HL-60 (cell line): ENCODE measurements at regions not wholly inside any gene's neighbourhood (a gene's known extent, or its start where the extent isn't known, plus 50 kb on each side); places are given as distances from the start of the nearest gene placed in this dataset.

Source experiments
- DNase-seq, 2 experiments: peaks; one replicate each; pipeline ENCODE4 v3.0.0-alpha.2; 2010 to 2020; ENCODE audit warnings: low read depth in 1 of 2, low spot score in 1 of 2
- H3K27ac ChIP-seq: fragments of 250-450 bp; sonication (Bioruptor Pico); replicated peaks from 2 replicates; pipeline ENCODE4 v1.5.1; 2020; ENCODE audit warnings: mild to moderate bottlenecking, moderate library complexity
- H3K27me3 ChIP-seq: fragments of 250-450 bp; sonication (Bioruptor Pico); 2 replicates; pipeline ENCODE4 v1.5.1; 2021; ENCODE audit warnings: mild to moderate bottlenecking, moderate library complexity; ENCODE audit not compliant: insufficient read depth, poor library complexity, severe bottlenecking
- H3K4me3 ChIP-seq: replicated peaks from 2 replicates; pipeline ENCODE4 v1.5.1; 2011; ENCODE audit warnings: mild to moderate bottlenecking, control low read depth, low read length; ENCODE audit not compliant: insufficient read depth
- CTCF ChIP-seq: IDR thresholded peaks from one replicate; pipeline ENCODE4 v1.5.1; 2011; ENCODE audit warnings: low read length, control low read depth, inconsistent platforms; ENCODE audit not compliant: insufficient read depth
- GABPA ChIP-seq: IDR thresholded peaks from 2 replicates; pipeline ENCODE4 v1.6.1; 2012; ENCODE audit warnings: low read depth
- POLR2AphosphoS5 ChIP-seq: IDR thresholded peaks from 2 replicates; pipeline ENCODE4 v1.6.1; 2012; ENCODE audit warnings: low read depth
- REST ChIP-seq: IDR thresholded peaks from 2 replicates; pipeline ENCODE4 v1.6.1; 2012; ENCODE audit warnings: low read depth; ENCODE audit not compliant: insufficient replicate concordance
- SPI1 ChIP-seq: IDR thresholded peaks from 2 replicates; pipeline ENCODE4 v1.6.1; 2012; ENCODE audit warnings: low read depth, mild to moderate bottlenecking, borderline replicate concordance

GRCh38 chr6:8947900-8948299, 512.6 kb upstream of the SLC35B3 start:
- H3K27ac ChIP-seq = no peak overlapping the region
- H3K27me3 ChIP-seq = peaks cover 2% of the 10 kb centered on the region
- no peak for DNase-seq
- TF ChIP-seq GABPA (no peak), SPI1 (no peak), POLR2AphosphoS5 (no peak), REST (no peak), CTCF (no peak)
- H3K4me3 ChIP-seq = no peak overlapping the region

GRCh38 chr6:8944548-8944947, 509.2 kb upstream of the SLC35B3 start:
- DNase-seq = no peak
- TF ChIP-seq POLR2AphosphoS5 = no peak
- TF ChIP-seq SPI1 = no peak
- TF ChIP-seq REST = no peak
- no peak for TF ChIP-seq GABPA
- no peak for TF ChIP-seq CTCF
- H3K27me3 ChIP-seq = no peaks in the 10 kb centered on the region
- no peak overlapping the region for H3K27ac ChIP-seq
- H3K4me3 ChIP-seq = no peak overlapping the region

DNA sequence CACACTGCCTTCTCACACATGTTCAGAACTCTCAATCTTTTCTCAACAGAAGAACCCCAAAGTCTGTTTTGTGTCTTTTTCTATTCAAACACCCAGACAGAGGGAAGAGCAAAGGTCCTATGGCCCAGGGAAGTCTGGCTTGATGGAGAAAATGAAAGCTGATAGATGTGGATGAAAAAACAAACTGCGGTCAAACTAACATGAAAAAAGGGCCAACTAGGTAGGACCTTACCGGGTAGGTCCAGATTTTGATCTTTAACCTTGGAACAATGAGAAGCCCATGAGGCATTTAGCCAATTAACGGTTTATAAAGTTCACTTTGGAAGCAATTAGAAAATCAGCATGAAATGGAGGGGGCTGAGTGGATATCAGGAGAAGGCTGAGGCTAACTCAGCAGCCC, 507.7 kb upstream of the SLC35B3 start:
- Histone ChIP-seq H3K27ac (no peak overlapping the region), H3K27me3 (no peaks in the 10 kb centered on the region), H3K4me3 (no peak overlapping the region)
- DNase-seq = no peak
- TF ChIP-seq GABPA (no peak), CTCF (no peak), REST (no peak), SPI1 (no peak), POLR2AphosphoS5 (no peak)
